HepG2 (cell line): ENCODE measurements at regions not wholly inside any gene's neighbourhood (a gene's known extent, or its start where the extent isn't known, plus 50 kb on each side); places are given as distances from the start of the nearest gene placed in this dataset.
A peak's percentile ranks its signal among the peaks of the same experiment; 100 is the strongest.
"Not testable (repeated sequence)": the region's sequence is repeated elsewhere in the genome, so short reads cannot be mapped to it uniquely, and the experiment has no call there.

Experiments used
- ERF ChIP-seq: IDR thresholded peaks from 2 replicates; pipeline ENCODE4 v1.6.1; 2018; ENCODE audit warnings: missing biosample characterization, missing genetic modification reagents
- FOSL1 ChIP-seq: sonication (generic); formaldehyde crosslinking; IDR thresholded peaks from 2 replicates; pipeline ENCODE4 v1.9.0; 2021; ENCODE audit warnings: missing genetic modification reagents, borderline replicate concordance
- GABPA ChIP-seq, 2 experiments: IDR thresholded peaks; 2 replicates each; pipeline ENCODE4 v1.6.1; 2011 to 2016; ENCODE audit warnings: low read depth in 2 of 2, low read length in 1 of 2, missing biosample characterization in 1 of 2, missing genetic modification characterization in 1 of 2
- GABPB1 ChIP-seq: IDR thresholded peaks from 2 replicates; pipeline ENCODE4 v1.6.1; 2016; ENCODE audit warnings: mild to moderate bottlenecking, missing genetic modification reagents, moderate library complexity, missing compliant biosample characterization
- HOXA5 ChIP-seq: sonication (generic); formaldehyde crosslinking; IDR thresholded peaks from 2 replicates; pipeline ENCODE4 v1.4.0; 2020; ENCODE audit warnings: missing genetic modification reagents
- MXI1 ChIP-seq: IDR thresholded peaks from 3 replicates; pipeline ENCODE4 v1.6.1; 2012; ENCODE audit warnings: low read depth, low read length, inconsistent platforms, borderline replicate concordance
- NCOA2 ChIP-seq: sonication (generic); formaldehyde crosslinking; IDR thresholded peaks from 2 replicates; pipeline ENCODE4 v1.8.0; 2022; ENCODE audit warnings: inconsistent platforms
- SALL1 ChIP-seq: sonication (generic); formaldehyde crosslinking; IDR thresholded peaks from 2 replicates; pipeline ENCODE4 v1.8.0; 2022; ENCODE audit warnings: mild to moderate bottlenecking, missing genetic modification reagents
- TFE3 ChIP-seq: IDR thresholded peaks from 2 replicates; pipeline ENCODE4 v1.6.1; 2016
- YEATS4 ChIP-seq: sonication (generic); formaldehyde crosslinking; IDR thresholded peaks from 2 replicates; pipeline ENCODE4 v1.4.0; 2020; ENCODE audit warnings: missing genetic modification reagents, borderline replicate concordance
- ZFP1 ChIP-seq: IDR thresholded peaks from 2 replicates; pipeline ENCODE4 v1.6.1; 2016
- ZFP91 ChIP-seq: sonication (generic); formaldehyde crosslinking; IDR thresholded peaks from 2 replicates; pipeline ENCODE4 v1.9.0; 2022; ENCODE audit warnings: missing genetic modification reagents, mild to moderate bottlenecking, borderline replicate concordance
- ZNF205 ChIP-seq: IDR thresholded peaks from 2 replicates; pipeline ENCODE4 v1.6.1; 2018; ENCODE audit warnings: missing biosample characterization, missing genetic modification reagents
- ZNF589 ChIP-seq: sonication (generic); formaldehyde crosslinking; conservative IDR thresholded peaks from 2 replicates; pipeline ENCODE4 v1.8.0; 2022; ENCODE audit warnings: mild to moderate bottlenecking, moderate library complexity, missing genetic modification reagents
- ZNF747 ChIP-seq: sonication (generic); formaldehyde crosslinking; IDR thresholded peaks from 2 replicates; pipeline ENCODE4 v1.8.1; 2023; ENCODE audit warnings: missing genetic modification reagents, mild to moderate bottlenecking, borderline replicate concordance
- ZNF816 ChIP-seq: sonication (generic); formaldehyde crosslinking; IDR thresholded peaks from 2 replicates; pipeline ENCODE4 v1.8.0; 2022; ENCODE audit warnings: missing genetic modification reagents, mild to moderate bottlenecking, borderline replicate concordance
- TF ChIP-seq, protein P1 (sequence below): sonication (generic); formaldehyde crosslinking; IDR thresholded peaks from 2 replicates; pipeline ENCODE4 v1.4.0; 2020; ENCODE audit warnings: missing genetic modification reagents, borderline replicate concordance
- TF ChIP-seq, protein P2 (sequence below): sonication (generic); formaldehyde crosslinking; IDR thresholded peaks from 2 replicates; pipeline ENCODE4 v1.5.1; 2020; ENCODE audit warnings: missing genetic modification reagents, mild to moderate bottlenecking, borderline replicate concordance
- TF ChIP-seq, protein P3 (sequence below): sonication (generic); formaldehyde crosslinking; IDR thresholded peaks from 2 replicates; pipeline ENCODE4 v1.4.0; 2020; ENCODE audit warnings: missing genetic modification reagents

DNA sequence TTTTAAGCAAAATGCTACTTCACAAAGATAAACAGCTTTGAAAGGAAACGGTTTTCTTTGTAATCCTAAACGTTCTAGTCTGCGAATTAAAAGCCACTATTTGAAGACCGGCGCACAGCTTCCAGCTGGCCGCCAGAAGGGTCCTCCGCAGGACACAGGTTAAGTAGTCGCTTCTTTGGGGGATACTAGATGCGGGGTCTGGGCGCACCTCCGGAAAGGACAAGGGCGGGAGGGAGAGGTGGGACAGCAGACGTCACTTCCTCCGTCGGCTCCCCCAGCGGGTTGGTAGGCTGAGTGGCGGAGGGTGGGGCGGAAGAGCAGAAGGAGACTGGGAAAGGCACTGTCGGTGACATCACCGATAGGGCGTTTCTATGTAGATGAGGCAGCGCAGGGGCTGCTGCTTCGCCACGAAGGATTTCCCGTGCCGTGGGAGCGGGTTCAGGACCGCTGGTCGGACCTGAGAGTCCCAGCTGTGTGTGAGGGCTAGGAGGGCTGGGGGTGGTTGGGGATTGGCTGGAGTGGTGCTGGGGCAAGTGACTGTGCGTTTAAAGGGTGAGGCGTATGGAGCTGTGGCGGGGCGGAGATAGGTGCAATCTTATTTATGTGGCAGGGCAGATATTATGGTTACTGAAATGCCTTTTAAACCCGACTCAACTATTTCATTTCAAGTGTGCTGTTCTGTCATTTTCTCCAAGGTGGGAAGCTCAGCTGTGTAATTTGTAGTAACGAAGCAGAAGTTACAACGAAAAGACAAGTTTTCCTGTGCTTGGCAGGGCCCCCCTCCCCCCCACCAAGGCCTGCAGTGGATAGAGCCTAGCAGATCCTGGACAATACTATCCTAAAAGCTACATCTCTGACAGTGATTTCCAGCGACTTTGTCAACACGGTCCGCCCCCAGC lies 158.3 kb upstream of the NOTCH2NLA start (continued):
- TF ChIP-seq, protein P1, sequence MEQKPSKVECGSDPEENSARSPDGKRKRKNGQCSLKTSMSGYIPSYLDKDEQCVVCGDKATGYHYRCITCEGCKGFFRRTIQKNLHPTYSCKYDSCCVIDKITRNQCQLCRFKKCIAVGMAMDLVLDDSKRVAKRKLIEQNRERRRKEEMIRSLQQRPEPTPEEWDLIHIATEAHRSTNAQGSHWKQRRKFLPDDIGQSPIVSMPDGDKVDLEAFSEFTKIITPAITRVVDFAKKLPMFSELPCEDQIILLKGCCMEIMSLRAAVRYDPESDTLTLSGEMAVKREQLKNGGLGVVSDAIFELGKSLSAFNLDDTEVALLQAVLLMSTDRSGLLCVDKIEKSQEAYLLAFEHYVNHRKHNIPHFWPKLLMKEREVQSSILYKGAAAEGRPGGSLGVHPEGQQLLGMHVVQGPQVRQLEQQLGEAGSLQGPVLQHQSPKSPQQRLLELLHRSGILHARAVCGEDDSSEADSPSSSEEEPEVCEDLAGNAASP (CRISPR knock-in tag): peak; percentile 68
- 0 out of 2 replicates have a peak, but pooled peaks have one; percentile 23 for TF ChIP-seq FOSL1 (CRISPR knock-in tag)
- TF ChIP-seq HOXA5 (CRISPR knock-in tag): 0 out of 2 replicates have a peak, but pooled peaks have one; percentile 61
- peak; percentile 28; the same call in 1 of the 2 replicates for TF ChIP-seq YEATS4 (CRISPR knock-in tag)
- TF ChIP-seq ZFP91: peak; percentile 48; the same call in 1 of the 2 replicates
- TF ChIP-seq ZNF589 (CRISPR knock-in tag): 0 out of 2 replicates have a peak, but pooled peaks have one; percentile 71
- peak; percentile 85 for TF ChIP-seq GABPB1 (CRISPR knock-in tag)
- peak; percentile 85 for TF ChIP-seq ZNF205 (CRISPR knock-in tag)
- not testable (repeated sequence) for TF ChIP-seq GABPA (IDR thresholded peaks at IDR 0.05; ENCODE audit: low read depth, low read length)
- TF ChIP-seq GABPA (CRISPR knock-in tag; IDR thresholded peaks at IDR 0.05; ENCODE audit: low read depth): peak; percentile 73
- peak; percentile 40; the same call in 1 of the 2 replicates for TF ChIP-seq SALL1
- TF ChIP-seq, protein P2, sequence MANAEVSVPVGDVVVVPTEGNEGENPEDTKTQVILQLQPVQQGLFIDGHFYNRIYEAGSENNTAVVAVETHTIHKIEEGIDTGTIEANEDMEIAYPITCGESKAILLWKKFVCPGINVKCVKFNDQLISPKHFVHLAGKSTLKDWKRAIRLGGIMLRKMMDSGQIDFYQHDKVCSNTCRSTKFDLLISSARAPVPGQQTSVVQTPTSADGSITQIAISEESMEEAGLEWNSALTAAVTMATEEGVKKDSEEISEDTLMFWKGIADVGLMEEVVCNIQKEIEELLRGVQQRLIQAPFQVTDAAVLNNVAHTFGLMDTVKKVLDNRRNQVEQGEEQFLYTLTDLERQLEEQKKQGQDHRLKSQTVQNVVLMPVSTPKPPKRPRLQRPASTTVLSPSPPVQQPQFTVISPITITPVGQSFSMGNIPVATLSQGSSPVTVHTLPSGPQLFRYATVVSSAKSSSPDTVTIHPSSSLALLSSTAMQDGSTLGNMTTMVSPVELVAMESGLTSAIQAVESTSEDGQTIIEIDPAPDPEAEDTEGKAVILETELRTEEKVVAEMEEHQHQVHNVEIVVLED (CRISPR knock-in tag): peak; percentile 30; the same call in 1 of the 2 replicates
- TF ChIP-seq MXI1: 0 out of 3 replicates have a peak, but pooled peaks have one; percentile 39
- 0 out of 2 replicates have a peak, but pooled peaks have one; percentile 29 for TF ChIP-seq ZNF816 (CRISPR knock-in tag)
- peak; percentile 70 for TF ChIP-seq NCOA2 (CRISPR knock-in tag)
- TF ChIP-seq ERF (CRISPR knock-in tag): peak; percentile 63; the same call in 1 of the 2 replicates
- 0 out of 2 replicates have a peak, but pooled peaks have one; percentile 48 for TF ChIP-seq ZNF747 (CRISPR knock-in tag)
- TF ChIP-seq, protein P3, sequence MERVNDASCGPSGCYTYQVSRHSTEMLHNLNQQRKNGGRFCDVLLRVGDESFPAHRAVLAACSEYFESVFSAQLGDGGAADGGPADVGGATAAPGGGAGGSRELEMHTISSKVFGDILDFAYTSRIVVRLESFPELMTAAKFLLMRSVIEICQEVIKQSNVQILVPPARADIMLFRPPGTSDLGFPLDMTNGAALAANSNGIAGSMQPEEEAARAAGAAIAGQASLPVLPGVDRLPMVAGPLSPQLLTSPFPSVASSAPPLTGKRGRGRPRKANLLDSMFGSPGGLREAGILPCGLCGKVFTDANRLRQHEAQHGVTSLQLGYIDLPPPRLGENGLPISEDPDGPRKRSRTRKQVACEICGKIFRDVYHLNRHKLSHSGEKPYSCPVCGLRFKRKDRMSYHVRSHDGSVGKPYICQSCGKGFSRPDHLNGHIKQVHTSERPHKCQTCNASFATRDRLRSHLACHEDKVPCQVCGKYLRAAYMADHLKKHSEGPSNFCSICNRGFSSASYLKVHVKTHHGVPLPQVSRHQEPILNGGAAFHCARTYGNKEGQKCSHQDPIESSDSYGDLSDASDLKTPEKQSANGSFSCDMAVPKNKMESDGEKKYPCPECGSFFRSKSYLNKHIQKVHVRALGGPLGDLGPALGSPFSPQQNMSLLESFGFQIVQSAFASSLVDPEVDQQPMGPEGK: peak; percentile 82
- 0 out of 2 replicates have a peak, but pooled peaks have one; percentile 42 for TF ChIP-seq ZFP1 (CRISPR knock-in tag)
- TF ChIP-seq TFE3 (CRISPR knock-in tag): 0 out of 2 replicates have a peak, but pooled peaks have one; percentile 55
